ENCODE measurements at regions not wholly inside any gene's neighbourhood (a gene's known extent, or its start where the extent isn't known, plus 50 kb on each side); places are given as distances from the start of the nearest gene placed in this dataset.

DNA sequence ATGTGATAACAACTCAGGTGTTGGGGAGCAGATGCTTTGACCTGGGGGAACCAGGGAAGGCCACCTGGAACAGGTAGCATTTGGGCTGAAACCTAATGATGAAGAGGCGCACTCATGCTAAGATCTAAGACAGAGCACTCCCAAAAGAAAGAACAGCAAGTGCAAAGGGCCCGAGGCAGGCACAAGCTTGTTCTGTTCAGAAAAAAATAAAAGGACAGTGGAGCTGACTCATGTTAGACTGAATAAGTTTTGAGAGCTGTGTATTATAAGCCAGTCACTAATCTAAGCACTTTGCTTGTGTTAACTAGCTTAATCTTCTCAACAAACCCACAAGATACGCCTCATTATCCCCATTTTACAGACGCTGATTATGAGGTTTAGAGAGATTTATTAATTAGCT lies 90.1 kb downstream of the MATN1 start:
- Histone ChIP-seq H3K4me3 (replicated peaks in 1 of 3; ENCODE audit: insufficient read depth in 1 of 3, low read depth in 2 of 3, low read length in 3 of 3) (no peak overlapping the region), H3K27me3 (ENCODE audit: control insufficient read depth in 1 of 2, insufficient read depth in 2 of 2, low read length in 2 of 2) (no peaks in the 10 kb centered on the region), H3K4me2 (ENCODE audit: low read depth, low read length) (no peak overlapping the region), H3K9ac (ENCODE audit: insufficient read depth, low read depth, low read length) (no peak overlapping the region), H3K36me3 (replicated peaks in 1 of 2; ENCODE audit: control insufficient read depth in 1 of 2, insufficient read depth in 2 of 2, low read length in 2 of 2) (no peaks in the 10 kb centered on the region), H3K4me1 (ENCODE audit: insufficient read depth, low read length) (no peaks in the 10 kb centered on the region), H2AFZ (ENCODE audit: low read length) (no peak overlapping the region), H4K20me1 (ENCODE audit: insufficient read depth, low read length) (no peaks in the 10 kb centered on the region), H3K27ac (ENCODE audit: extremely low read length, insufficient read depth, low read length) (no peak overlapping the region), H3K79me2 (ENCODE audit: insufficient read depth, low read length) (no peaks in the 10 kb centered on the region), H3K9me3 (ENCODE audit: low read length) (0 out of 2 replicates have a peak, but pooled peaks cover under 1% of the 10 kb centered on the region)
- TF ChIP-seq, protein P1, sequence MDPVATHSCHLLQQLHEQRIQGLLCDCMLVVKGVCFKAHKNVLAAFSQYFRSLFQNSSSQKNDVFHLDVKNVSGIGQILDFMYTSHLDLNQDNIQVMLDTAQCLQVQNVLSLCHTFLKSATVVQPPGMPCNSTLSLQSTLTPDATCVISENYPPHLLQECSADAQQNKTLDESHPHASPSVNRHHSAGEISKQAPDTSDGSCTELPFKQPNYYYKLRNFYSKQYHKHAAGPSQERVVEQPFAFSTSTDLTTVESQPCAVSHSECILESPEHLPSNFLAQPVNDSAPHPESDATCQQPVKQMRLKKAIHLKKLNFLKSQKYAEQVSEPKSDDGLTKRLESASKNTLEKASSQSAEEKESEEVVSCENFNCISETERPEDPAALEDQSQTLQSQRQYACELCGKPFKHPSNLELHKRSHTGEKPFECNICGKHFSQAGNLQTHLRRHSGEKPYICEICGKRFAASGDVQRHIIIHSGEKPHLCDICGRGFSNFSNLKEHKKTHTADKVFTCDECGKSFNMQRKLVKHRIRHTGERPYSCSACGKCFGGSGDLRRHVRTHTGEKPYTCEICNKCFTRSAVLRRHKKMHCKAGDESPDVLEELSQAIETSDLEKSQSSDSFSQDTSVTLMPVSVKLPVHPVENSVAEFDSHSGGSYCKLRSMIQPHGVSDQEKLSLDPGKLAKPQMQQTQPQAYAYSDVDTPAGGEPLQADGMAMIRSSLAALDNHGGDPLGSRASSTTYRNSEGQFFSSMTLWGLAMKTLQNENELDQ (CRISPR knock-in tag; IDR thresholded peaks at IDR 0.05; ENCODE audit: borderline replicate concordance): no peak
- no peak for TF ChIP-seq NFYB (CRISPR knock-in tag; IDR thresholded peaks at IDR 0.05)
- TF ChIP-seq POLR2AphosphoS2 (IDR thresholded peaks at IDR 0.05; ENCODE audit: low read depth, low read length): no peak
- TF ChIP-seq, protein P2, sequence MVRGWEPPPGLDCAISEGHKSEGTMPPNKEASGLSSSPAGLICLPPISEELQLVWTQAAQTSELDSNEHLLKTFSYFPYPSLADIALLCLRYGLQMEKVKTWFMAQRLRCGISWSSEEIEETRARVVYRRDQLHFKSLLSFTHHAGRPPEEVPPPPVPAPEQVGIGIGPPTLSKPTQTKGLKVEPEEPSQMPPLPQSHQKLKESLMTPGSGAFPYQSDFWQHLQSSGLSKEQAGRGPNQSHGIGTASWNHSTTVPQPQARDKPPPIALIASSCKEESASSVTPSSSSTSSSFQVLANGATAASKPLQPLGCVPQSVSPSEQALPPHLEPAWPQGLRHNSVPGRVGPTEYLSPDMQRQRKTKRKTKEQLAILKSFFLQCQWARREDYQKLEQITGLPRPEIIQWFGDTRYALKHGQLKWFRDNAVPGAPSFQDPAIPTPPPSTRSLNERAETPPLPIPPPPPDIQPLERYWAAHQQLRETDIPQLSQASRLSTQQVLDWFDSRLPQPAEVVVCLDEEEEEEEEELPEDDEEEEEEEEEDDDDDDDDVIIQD (CRISPR knock-in tag; IDR thresholded peaks at IDR 0.05; ENCODE audit: low read depth): no peak
- intact Hi-C loops (cut with micrococcal nuclease; ENCODE audit: unreplicated experiment) (no loop called here), in situ Hi-C loops (cut with HindIII; ENCODE audit: extremely low pct_ligation_motif_present, low pct_unique_long_range_greater_than_20kb) (no loop called here)
- DNase-seq (ENCODE audit: low spot score) (no peak), FAIRE-seq (no peak), ATAC-seq (no peak)
- 28% methylated on average over 4 of the region's 4 CpGs for WGBS (ENCODE audit: low lambda C conversion rate)
- CTCF ChIA-PET (ENCODE audit: low intra/inter-chr PET ratio, low total read pairs): no interaction called here
- BruUV-seq (replicated peaks): no TSS peak
- POLR2A ChIA-PET: no interaction called here

DNA sequence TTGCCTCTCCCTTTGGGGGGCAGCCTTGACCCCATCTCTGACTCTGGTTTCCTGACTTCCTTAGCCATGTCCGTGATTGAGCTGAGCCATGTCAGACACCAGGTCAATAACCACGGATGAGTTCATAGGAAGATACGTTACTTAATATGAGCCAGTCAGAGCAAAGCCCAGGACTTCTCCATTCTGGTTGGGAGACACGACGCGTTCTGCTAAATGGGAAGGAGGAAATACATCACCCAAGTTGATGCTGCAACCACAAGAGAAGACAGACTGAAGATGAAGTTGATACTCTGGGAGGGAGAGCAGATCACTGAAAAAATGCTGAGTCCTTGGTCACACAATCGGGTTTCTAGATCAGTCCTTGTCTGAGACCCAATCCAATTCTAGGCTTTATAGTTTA lies 90.9 kb downstream of the MATN1 start:
- POLR2A ChIA-PET: no interaction called here
- Histone ChIP-seq H3K36me3 (replicated peaks in 1 of 2; ENCODE audit: control insufficient read depth in 1 of 2, insufficient read depth in 2 of 2, low read length in 2 of 2) (no peaks in the 10 kb centered on the region), H3K79me2 (ENCODE audit: insufficient read depth, low read length) (no peaks in the 10 kb centered on the region), H3K9ac (ENCODE audit: insufficient read depth, low read depth, low read length) (no peak overlapping the region), H3K4me3 (replicated peaks in 1 of 3; ENCODE audit: insufficient read depth in 1 of 3, low read depth in 2 of 3, low read length in 3 of 3) (no peak overlapping the region), H3K27ac (ENCODE audit: extremely low read length, insufficient read depth, low read length) (no peak overlapping the region), H3K4me2 (ENCODE audit: low read depth, low read length) (no peak overlapping the region), H3K27me3 (ENCODE audit: control insufficient read depth in 1 of 2, insufficient read depth in 2 of 2, low read length in 2 of 2) (no peaks in the 10 kb centered on the region), H3K4me1 (ENCODE audit: insufficient read depth, low read length) (no peaks in the 10 kb centered on the region), H3K9me3 (ENCODE audit: low read length) (peaks cover 8% of the 10 kb centered on the region), H2AFZ (ENCODE audit: low read length) (no peak overlapping the region), H4K20me1 (ENCODE audit: insufficient read depth, low read length) (no peaks in the 10 kb centered on the region)
- WGBS (ENCODE audit: low lambda C conversion rate): 22% methylated on average over 7 of the region's 7 CpGs
- CTCF ChIA-PET (ENCODE audit: low intra/inter-chr PET ratio, low total read pairs): no interaction called here
- DNase-seq (ENCODE audit: low spot score): no peak
- BruUV-seq (replicated peaks): no TSS peak
- ATAC-seq: no peak
- TF ChIP-seq SP4 (CRISPR knock-in tag; IDR thresholded peaks at IDR 0.05) (no peak), ZNF816 (CRISPR knock-in tag; IDR thresholded peaks at IDR 0.05; ENCODE audit: borderline replicate concordance) (no peak), PCBP2 (optimal IDR thresholded peaks at IDR 0.05; ENCODE audit: low read depth, low read length, poor library complexity, severe bottlenecking) (no peak), ATF1 (CRISPR knock-in tag; IDR thresholded peaks at IDR 0.05) (no peak), ZNF337 (CRISPR knock-in tag; IDR thresholded peaks at IDR 0.05; ENCODE audit: borderline replicate concordance, low read depth) (no peak), ZFYVE20 (CRISPR knock-in tag; IDR thresholded peaks at IDR 0.05; ENCODE audit: borderline replicate concordance, low read depth) (no peak), IKZF1 (IDR thresholded peaks at IDR 0.05) (no peak)
- in situ Hi-C loops (cut with HindIII; ENCODE audit: extremely low pct_ligation_motif_present, low pct_unique_long_range_greater_than_20kb) (no loop called here), intact Hi-C loops (cut with micrococcal nuclease; ENCODE audit: unreplicated experiment) (no loop called here)
- no peak for FAIRE-seq
